ENCODE measurements at regions not wholly inside any gene's neighbourhood (a gene's known extent, or its start where the extent isn't known, plus 50 kb on each side); places are given as distances from the start of the nearest gene placed in this dataset.
"Not testable (repeated sequence)": the region's sequence is repeated elsewhere in the genome, so short reads cannot be mapped to it uniquely, and the experiment has no call there.

DNA sequence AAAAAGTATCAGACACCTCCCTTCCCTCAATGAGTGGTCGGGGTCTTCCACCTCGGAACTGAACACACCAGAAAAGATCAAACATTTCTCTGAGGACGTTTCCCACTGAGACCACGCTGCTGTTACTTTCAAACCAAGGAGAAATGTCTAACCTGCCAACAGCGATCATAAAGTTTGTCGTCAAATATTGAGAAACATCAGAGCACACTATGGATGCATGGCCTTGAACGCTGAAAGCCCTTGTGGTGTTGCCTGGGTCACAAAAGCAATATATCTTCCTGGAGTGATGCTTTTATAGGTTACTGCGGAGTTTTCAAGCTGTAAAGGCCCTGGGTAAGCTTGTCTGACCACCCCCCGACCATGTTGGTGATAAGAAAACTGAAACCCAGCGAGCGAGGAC lies 70.2 kb upstream of the ID2 start:
- Histone ChIP-seq H3K36me3 (replicated peaks) (no peaks in the 10 kb centered on the region), H3K9me3 (no peaks in the 10 kb centered on the region), H3K4me3 (no peak overlapping the region), H3K27me3 (ENCODE audit: low read depth) (no peaks in the 10 kb centered on the region), H3K4me1 (no peaks in the 10 kb centered on the region)
- in situ Hi-C loops (cut with MboI; ENCODE audit: low sequenced_read_pairs) = no loop called here
- no peak for DNase-seq (ENCODE audit: low spot score in 2 of 2)

- H3K4me1 ChIP-seq = no peaks in the 10 kb centered on the region
- no peak overlapping the region for H3K4me3 ChIP-seq
- in situ Hi-C loops (cut with MboI; ENCODE audit: low sequenced_read_pairs) = no loop called here
- no peaks in the 10 kb centered on the region for H3K27me3 ChIP-seq (ENCODE audit: low read depth)
- H3K9me3 ChIP-seq = no peaks in the 10 kb centered on the region
- H3K36me3 ChIP-seq (replicated peaks) = no peaks in the 10 kb centered on the region
- DNase-seq (ENCODE audit: low spot score in 2 of 2) = no peak
Measured at GRCh38 chr2:8612734-8613179, 69.1 kb upstream of the ID2 start.

GRCh38 chr2:8613207-8613999 lies 68.5 kb upstream of the ID2 start:
- H3K4me3 ChIP-seq; H3K27me3 ChIP-seq (ENCODE audit: low read depth); DNase-seq (ENCODE audit: low spot score in 2 of 2); H3K9me3 ChIP-seq; in situ Hi-C loops (cut with MboI; ENCODE audit: low sequenced_read_pairs); H3K36me3 ChIP-seq (replicated peaks); H3K4me1 ChIP-seq: not testable (repeated sequence)

- in situ Hi-C loops (cut with MboI; ENCODE audit: low sequenced_read_pairs) = no loop called here
- Histone ChIP-seq H3K36me3 (replicated peaks) (no peaks in the 10 kb centered on the region), H3K4me1 (no peaks in the 10 kb centered on the region), H3K4me3 (no peak overlapping the region), H3K9me3 (no peaks in the 10 kb centered on the region), H3K27me3 (ENCODE audit: low read depth) (no peaks in the 10 kb centered on the region)
- DNase-seq (ENCODE audit: low spot score in 2 of 2) = no peak
Measured at GRCh38 chr2:8614646-8615045, 67.2 kb upstream of the ID2 start.

- H3K9me3 ChIP-seq = no peaks in the 10 kb centered on the region
- in situ Hi-C loops (cut with MboI; ENCODE audit: low sequenced_read_pairs) = no loop called here
- H3K36me3 ChIP-seq (replicated peaks) = no peaks in the 10 kb centered on the region
- no peaks in the 10 kb centered on the region for H3K4me1 ChIP-seq
- no peak for DNase-seq (ENCODE audit: low spot score in 2 of 2)
- no peak overlapping the region for H3K4me3 ChIP-seq
- H3K27me3 ChIP-seq (ENCODE audit: low read depth) = no peaks in the 10 kb centered on the region
Measured at GRCh38 chr2:8615252-8615575, 66.6 kb upstream of the ID2 start.

DNA sequence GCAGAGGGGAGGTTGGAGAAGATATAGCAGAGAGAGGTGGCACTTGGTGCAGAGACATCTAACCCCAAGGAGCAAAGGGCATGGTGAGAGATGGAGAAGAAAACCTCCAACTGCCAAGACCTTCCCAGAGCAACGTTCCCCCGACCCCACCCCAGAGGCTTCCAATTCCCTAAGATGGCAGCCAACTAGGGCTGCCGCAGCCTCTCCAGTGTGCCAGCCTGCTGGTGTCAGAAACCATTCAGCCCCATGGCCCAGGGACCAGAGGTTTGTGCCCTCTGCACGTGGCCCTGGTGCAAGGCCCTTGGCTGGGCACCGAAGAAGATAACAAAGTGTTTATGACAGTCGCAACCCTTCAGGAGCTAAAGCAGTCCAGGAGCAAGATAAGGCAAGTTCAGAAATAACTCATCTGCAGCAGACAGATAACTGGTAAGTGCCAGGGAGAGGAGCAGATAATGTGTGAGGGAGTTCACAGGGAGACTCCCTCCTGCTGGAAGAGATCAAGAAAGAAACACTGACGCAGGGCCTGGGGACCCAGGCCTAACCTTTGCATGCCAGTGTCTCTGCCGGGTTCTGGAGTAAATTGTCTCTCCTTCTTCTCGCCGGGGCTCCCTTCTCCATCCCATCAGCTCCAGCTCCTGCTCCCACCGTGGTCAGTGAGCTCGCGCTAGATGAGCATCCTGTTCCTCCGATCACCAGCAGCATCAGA lies 66.1 kb upstream of the ID2 start:
- no peaks in the 10 kb centered on the region for H3K4me1 ChIP-seq
- no peaks in the 10 kb centered on the region for H3K9me3 ChIP-seq
- no peak overlapping the region for H3K4me3 ChIP-seq
- H3K27me3 ChIP-seq (ENCODE audit: low read depth) = no peaks in the 10 kb centered on the region
- in situ Hi-C loops (cut with MboI; ENCODE audit: low sequenced_read_pairs) = no loop called here
- no peak for DNase-seq (ENCODE audit: low spot score in 2 of 2)
- no peaks in the 10 kb centered on the region for H3K36me3 ChIP-seq (replicated peaks)

DNA sequence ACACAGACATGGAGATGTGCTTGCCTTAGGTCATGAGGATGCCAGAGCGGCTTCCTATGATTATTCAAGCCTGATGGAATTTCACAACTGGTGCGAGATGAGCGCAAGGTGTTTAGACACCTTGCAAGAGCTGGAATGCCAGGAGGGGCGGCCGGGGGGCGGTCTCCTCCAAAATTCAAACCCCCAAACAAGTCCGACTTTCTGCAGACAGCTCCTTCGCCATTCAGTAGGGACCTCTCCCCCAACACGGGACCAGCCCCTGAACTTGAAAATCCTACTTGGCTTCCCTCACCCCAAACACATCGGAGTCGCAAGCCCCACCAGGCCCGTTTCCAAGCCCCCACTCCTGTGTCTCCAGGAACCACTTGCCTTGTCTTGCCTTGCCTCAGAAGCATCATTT lies 64.8 kb upstream of the ID2 start:
- H3K4me1 ChIP-seq = no peaks in the 10 kb centered on the region
- no peak for DNase-seq (ENCODE audit: low spot score in 2 of 2)
- H3K27me3 ChIP-seq (ENCODE audit: low read depth) = no peaks in the 10 kb centered on the region
- in situ Hi-C loops (cut with MboI; ENCODE audit: low sequenced_read_pairs) = no loop called here
- no peaks in the 10 kb centered on the region for H3K36me3 ChIP-seq (replicated peaks)
- H3K9me3 ChIP-seq = no peaks in the 10 kb centered on the region
- H3K4me3 ChIP-seq = no peak overlapping the region

DNA sequence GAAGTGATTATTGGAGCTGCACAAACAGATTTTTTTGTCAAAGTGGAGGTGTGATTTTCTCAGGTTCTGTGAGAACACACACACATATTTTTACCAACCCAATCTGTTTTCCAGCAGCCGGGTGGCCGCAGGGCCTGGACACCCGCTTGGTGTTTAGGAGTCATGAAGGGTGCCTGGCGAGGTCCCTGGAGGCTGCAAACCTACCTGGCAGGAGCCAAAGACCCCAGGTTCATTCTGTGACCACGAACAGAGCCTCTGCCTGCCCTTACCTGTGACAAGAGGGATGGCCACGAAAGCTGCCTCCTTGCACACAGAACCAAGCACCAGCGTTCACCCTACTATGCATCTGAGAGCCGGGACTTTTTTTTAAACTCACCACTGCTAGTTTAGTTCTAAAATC lies 64.3 kb upstream of the ID2 start:
- H3K4me3 ChIP-seq = no peak overlapping the region
- H3K9me3 ChIP-seq = no peaks in the 10 kb centered on the region
- no peaks in the 10 kb centered on the region for H3K36me3 ChIP-seq (replicated peaks)
- in situ Hi-C loops (cut with MboI; ENCODE audit: low sequenced_read_pairs) = no loop called here
- H3K27me3 ChIP-seq (ENCODE audit: low read depth) = no peaks in the 10 kb centered on the region
- no peak for DNase-seq (ENCODE audit: low spot score in 2 of 2)
- no peaks in the 10 kb centered on the region for H3K4me1 ChIP-seq

DNA sequence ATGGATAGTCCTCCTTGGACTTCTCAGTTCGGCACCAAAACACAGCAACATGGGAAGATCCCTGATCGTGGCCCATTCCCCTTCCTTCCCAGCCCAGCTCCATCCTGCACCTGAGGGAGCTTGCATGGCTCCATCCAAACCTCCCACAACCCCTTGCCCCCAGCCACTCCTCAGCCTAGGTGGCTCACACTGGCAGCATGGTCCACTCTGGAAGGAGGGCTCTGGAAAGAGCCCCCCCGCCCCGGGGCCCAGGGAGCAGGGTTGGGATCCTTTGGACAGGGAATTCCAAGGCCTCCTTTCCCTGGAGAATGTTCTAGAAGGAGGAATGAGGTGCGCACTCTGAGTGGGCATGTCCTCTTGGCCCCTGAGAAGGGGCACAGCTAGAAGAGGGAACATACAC lies 62.8 kb upstream of the ID2 start:
- in situ Hi-C loops (cut with MboI; ENCODE audit: low sequenced_read_pairs) = no loop called here
- Histone ChIP-seq H3K36me3 (replicated peaks) (no peaks in the 10 kb centered on the region), H3K9me3 (no peaks in the 10 kb centered on the region), H3K27me3 (ENCODE audit: low read depth) (no peaks in the 10 kb centered on the region), H3K4me1 (no peaks in the 10 kb centered on the region), H3K4me3 (no peak overlapping the region)
- no peak for DNase-seq (ENCODE audit: low spot score in 2 of 2)

GRCh38 chr2:8620611-8621382 lies 61.1 kb upstream of the ID2 start:
- H3K9me3 ChIP-seq = no peaks in the 10 kb centered on the region
- no peaks in the 10 kb centered on the region for H3K27me3 ChIP-seq (ENCODE audit: low read depth)
- in situ Hi-C loops (cut with MboI; ENCODE audit: low sequenced_read_pairs) = no loop called here
- no peak overlapping the region for H3K4me3 ChIP-seq
- H3K36me3 ChIP-seq (replicated peaks) = no peaks in the 10 kb centered on the region
- H3K4me1 ChIP-seq = no peaks in the 10 kb centered on the region
- no peak for DNase-seq (ENCODE audit: low spot score in 2 of 2)

DNA sequence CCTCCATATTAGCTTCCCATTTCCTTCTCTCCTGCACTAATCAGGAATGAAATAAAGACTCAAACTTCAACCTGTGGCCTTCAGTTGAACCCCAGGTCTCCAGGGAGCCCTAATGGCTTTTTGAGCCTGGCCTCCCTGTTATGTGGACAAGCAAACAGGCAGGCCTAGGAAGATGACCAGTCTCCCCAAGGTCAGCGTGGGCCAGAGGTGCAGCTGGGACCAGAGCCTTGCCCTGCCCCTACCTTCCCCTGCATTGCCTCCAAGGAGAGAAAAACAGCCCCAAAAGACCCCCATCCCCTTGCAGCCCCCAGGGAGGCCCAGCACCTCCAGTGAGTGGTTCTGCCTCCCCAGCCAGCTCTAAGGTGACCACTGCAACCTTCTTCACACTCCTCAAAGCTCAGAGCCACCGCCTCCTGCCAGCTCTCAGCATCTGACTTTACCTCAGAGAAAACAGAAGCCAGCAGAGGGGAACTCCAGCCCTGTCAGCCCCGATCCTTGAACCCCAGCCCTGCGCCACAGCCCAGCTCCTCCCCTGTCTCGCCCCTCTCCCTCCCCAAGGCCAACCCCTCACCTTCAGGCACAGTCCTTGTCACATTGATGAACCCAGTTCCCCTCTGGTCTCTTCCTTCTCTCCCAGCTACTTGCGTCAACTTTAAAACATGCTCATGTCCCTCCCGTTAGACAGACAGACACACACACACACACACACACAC lies 59.5 kb upstream of the ID2 start:
- Histone ChIP-seq H3K27me3 (ENCODE audit: low read depth) (no peaks in the 10 kb centered on the region), H3K36me3 (replicated peaks) (no peaks in the 10 kb centered on the region), H3K4me3 (no peak overlapping the region), H3K4me1 (no peaks in the 10 kb centered on the region), H3K9me3 (no peaks in the 10 kb centered on the region)
- no peak for DNase-seq (ENCODE audit: low spot score in 2 of 2)
- in situ Hi-C loops (cut with MboI; ENCODE audit: low sequenced_read_pairs) = no loop called here

DNA sequence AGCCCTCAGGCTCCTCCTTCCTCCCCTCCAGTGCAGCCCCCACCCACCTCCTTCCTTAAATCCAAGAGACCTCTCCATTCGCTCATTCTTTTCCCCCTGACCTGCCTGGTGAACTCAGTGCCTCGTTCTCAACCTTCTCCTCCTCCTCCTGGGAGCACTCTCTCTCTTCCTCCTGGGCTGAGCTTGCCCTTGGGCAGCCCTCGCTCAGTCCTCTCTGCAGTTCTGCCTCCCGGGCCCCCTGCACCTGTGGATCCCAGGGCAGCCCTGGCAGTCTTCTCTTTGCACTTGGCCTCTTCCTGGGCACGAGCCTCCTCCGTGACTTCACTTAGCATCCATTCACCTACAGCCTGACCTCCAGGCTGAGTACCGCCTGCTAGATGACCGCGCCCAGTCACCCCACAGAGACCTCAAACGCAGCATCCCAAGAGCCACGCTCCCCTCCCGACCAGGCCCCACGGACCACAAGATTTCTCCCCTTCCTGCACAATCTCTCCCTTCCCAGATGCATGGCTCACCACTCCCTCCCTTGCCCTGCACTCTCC lies 58.9 kb upstream of the ID2 start:
- no peaks in the 10 kb centered on the region for H3K9me3 ChIP-seq
- no peaks in the 10 kb centered on the region for H3K27me3 ChIP-seq (ENCODE audit: low read depth)
- in situ Hi-C loops (cut with MboI; ENCODE audit: low sequenced_read_pairs) = no loop called here
- H3K36me3 ChIP-seq (replicated peaks) = no peaks in the 10 kb centered on the region
- no peak for DNase-seq (ENCODE audit: low spot score in 2 of 2)
- no peaks in the 10 kb centered on the region for H3K4me1 ChIP-seq
- no peak overlapping the region for H3K4me3 ChIP-seq

- Histone ChIP-seq H3K4me1 (no peaks in the 10 kb centered on the region), H3K9me3 (no peaks in the 10 kb centered on the region), H3K36me3 (replicated peaks) (no peaks in the 10 kb centered on the region), H3K4me3 (no peak overlapping the region), H3K27me3 (ENCODE audit: low read depth) (no peaks in the 10 kb centered on the region)
- no peak for DNase-seq (ENCODE audit: low spot score in 2 of 2)
- in situ Hi-C loops (cut with MboI; ENCODE audit: low sequenced_read_pairs) = no loop called here
Measured at GRCh38 chr2:8623576-8623957, 58.3 kb upstream of the ID2 start.

Measured in HAP-1 (cell line).